K562 (cell line): ENCODE measurements at regions not wholly inside any gene's neighbourhood (a gene's known extent, or its start where the extent isn't known, plus 50 kb on each side); places are given as distances from the start of the nearest gene placed in this dataset.

ENCODE experiments used
- CTBP1 ChIP-seq: fragments of 450-650 bp; IDR thresholded peaks from 2 replicates; pipeline ENCODE4 v1.6.1; 2016; ENCODE audit warnings: borderline replicate concordance
- CXXC5 ChIP-seq: fragments of 250-450 bp; sonication (Bioruptor Pico); IDR thresholded peaks from 2 replicates; pipeline ENCODE4 v1.8.0; 2022; ENCODE audit warnings: inconsistent platforms, mild to moderate bottlenecking, moderate library complexity
- FOXJ3 ChIP-seq: sonication (generic); formaldehyde crosslinking; IDR thresholded peaks from 2 replicates; pipeline ENCODE4 v1.4.0; 2020; ENCODE audit warnings: mild to moderate bottlenecking, missing genetic modification reagents
- HDAC3 ChIP-seq: fragments of 450-650 bp; IDR thresholded peaks from 2 replicates; pipeline ENCODE4 v1.6.1; 2018; ENCODE audit warnings: borderline replicate concordance, mild to moderate bottlenecking, moderate library complexity; ENCODE audit not compliant: partially characterized antibody
- HES1 ChIP-seq: fragments of 450-650 bp; IDR thresholded peaks from 2 replicates; pipeline ENCODE4 v1.6.1; 2016; ENCODE audit warnings: low read depth, mild to moderate bottlenecking, moderate library complexity
- HLTF ChIP-seq: fragments of 450-650 bp; IDR thresholded peaks from 2 replicates; pipeline ENCODE4 v1.6.1; 2016
- MTF1 ChIP-seq: fragments of 250-450 bp; sonication (Bioruptor Pico); IDR thresholded peaks from 2 replicates; pipeline ENCODE4 v1.9.0; 2021; ENCODE audit warnings: moderate library complexity, mild to moderate bottlenecking, inconsistent platforms, borderline replicate concordance
- MXI1 ChIP-seq: IDR thresholded peaks from 2 replicates; pipeline ENCODE4 v1.6.1; 2011; ENCODE audit warnings: low read depth, mild to moderate bottlenecking, improper control_type of control experiment, low read length
- POLR2AphosphoS5 ChIP-seq: IDR thresholded peaks from 2 replicates; pipeline ENCODE4 v1.6.1; 2011; ENCODE audit warnings: mild to moderate bottlenecking, low read depth, low read length, moderate library complexity; ENCODE audit not compliant: control insufficient read depth, insufficient read depth
- PTRF ChIP-seq: fragments of 450-650 bp; IDR thresholded peaks from 2 replicates; pipeline ENCODE4 v1.6.1; 2016; ENCODE audit warnings: mild to moderate bottlenecking, missing genetic modification characterization, missing compliant biosample characterization
- TARDBP ChIP-seq: fragments of 450-650 bp; IDR thresholded peaks from 2 replicates; pipeline ENCODE4 v1.6.1; 2016
- UBTF ChIP-seq, 2 experiments: IDR thresholded peaks; 2 replicates each; pipeline ENCODE4 v1.6.1; 2012; ENCODE audit warnings: improper control_type of control experiment in 2 of 2, low read depth in 2 of 2, low read length in 2 of 2, borderline replicate concordance in 1 of 2
- ZNF644 ChIP-seq: fragments of 200-800 bp; sonication (Bioruptor generic); IDR thresholded peaks from 2 replicates; pipeline ENCODE4 v1.6.1; 2016; ENCODE audit warnings: low read depth, missing genetic modification characterization, missing compliant biosample characterization

GRCh38 chr2:117603060-117603459, 211.4 kb upstream of the DDX18 start (continued):
- TF ChIP-seq HES1 (no peak), FOXJ3 (CRISPR knock-in tag) (no peak), HLTF (no peak), PTRF (tag) (no peak), MTF1 (CRISPR knock-in tag) (no peak), MXI1 (no peak), ZNF644 (tag) (no peak), UBTF (IDR thresholded peaks at IDR 0.05; ENCODE audit: borderline replicate concordance in 1 of 2, low read depth in 2 of 2, low read length in 2 of 2) (no peak), POLR2AphosphoS5 (no peak), CXXC5 (no peak), TARDBP (no peak), CTBP1 (no peak), HDAC3 (no peak)
- TF ChIP-seq, all 486 proteins: peak for 0
